Skeletal muscle cell (primary cell): ENCODE measurements at regions not wholly inside any gene's neighbourhood (a gene's known extent, or its start where the extent isn't known, plus 50 kb on each side); places are given as distances from the start of the nearest gene placed in this dataset.

Source experiments
- DNase-seq: peaks from one replicate; pipeline ENCODE4 v3.0.0-alpha.2; 2010; ENCODE audit warnings: low read depth
- H3K4me3 ChIP-seq: 2 replicates; pipeline ENCODE4 v1.5.1; 2011; ENCODE audit warnings: low read depth, mild to moderate bottlenecking, control low read depth, low read length, moderate library complexity

- DNase-seq = no peak
- no peak overlapping the region for H3K4me3 ChIP-seq
Observed at GRCh38 chr7:10268034-10268433, 705.6 kb upstream of the PHF14 start.

GRCh38 chr7:10282909-10283308 lies 690.8 kb upstream of the PHF14 start:
- H3K4me3 ChIP-seq = no peak overlapping the region
- DNase-seq = no peak

- no peak overlapping the region for H3K4me3 ChIP-seq
- DNase-seq = no peak
Observed at GRCh38 chr7:10284001-10284400, 689.7 kb upstream of the PHF14 start.

GRCh38 chr7:10299384-10299783 lies 674.3 kb upstream of the PHF14 start:
- no peak for DNase-seq
- no peak overlapping the region for H3K4me3 ChIP-seq

- DNase-seq = no peak
Observed at GRCh38 chr7:10300577-10300976, 673.1 kb upstream of the PHF14 start.

GRCh38 chr7:10308276-10308675 lies 665.4 kb upstream of the PHF14 start:
- H3K4me3 ChIP-seq = no peak overlapping the region
- no peak for DNase-seq

More at GRCh38 chr7:10300577-10300976, 673.1 kb upstream of the PHF14 start:
- no peak overlapping the region for H3K4me3 ChIP-seq

- no peak overlapping the region for H3K4me3 ChIP-seq
- no peak for DNase-seq
Observed at GRCh38 chr7:10312942-10313341, 660.7 kb upstream of the PHF14 start.

GRCh38 chr7:10315881-10316280 lies 657.8 kb upstream of the PHF14 start:
- no peak for DNase-seq
- H3K4me3 ChIP-seq = no peak overlapping the region

GRCh38 chr7:10316488-10316887 lies 657.2 kb upstream of the PHF14 start:
- no peak overlapping the region for H3K4me3 ChIP-seq
- DNase-seq = no peak

GRCh38 chr7:10325395-10325794 lies 648.3 kb upstream of the PHF14 start:
- H3K4me3 ChIP-seq = no peak overlapping the region
- DNase-seq = no peak

GRCh38 chr7:10343108-10343507 lies 630.6 kb upstream of the PHF14 start:
- DNase-seq = no peak
- no peak overlapping the region for H3K4me3 ChIP-seq

GRCh38 chr7:10346032-10346431 lies 627.6 kb upstream of the PHF14 start:
- H3K4me3 ChIP-seq = no peak overlapping the region
- DNase-seq = no peak

GRCh38 chr7:10355816-10356215 lies 617.9 kb upstream of the PHF14 start:
- no peak overlapping the region for H3K4me3 ChIP-seq
- DNase-seq = no peak

- H3K4me3 ChIP-seq = no peak overlapping the region
- DNase-seq = no peak
Observed at GRCh38 chr7:10360050-10360449, 613.6 kb upstream of the PHF14 start.

- H3K4me3 ChIP-seq = no peak overlapping the region
Observed at GRCh38 chr7:10401793-10402192, 571.9 kb upstream of the PHF14 start.

GRCh38 chr7:10412422-10413019 lies 561.2 kb upstream of the PHF14 start:
- no peak for DNase-seq
- H3K4me3 ChIP-seq = no peak overlapping the region

More at GRCh38 chr7:10401793-10402192, 571.9 kb upstream of the PHF14 start:
- no peak for DNase-seq

- no peak overlapping the region for H3K4me3 ChIP-seq
- DNase-seq = no peak
Observed at GRCh38 chr7:10418985-10419384, 554.7 kb upstream of the PHF14 start.

- no peak for DNase-seq
- H3K4me3 ChIP-seq = no peak overlapping the region
Observed at GRCh38 chr7:10429031-10429430, 544.6 kb upstream of the PHF14 start.

GRCh38 chr7:10429511-10429910 lies 544.2 kb upstream of the PHF14 start:
- H3K4me3 ChIP-seq = no peak overlapping the region
- DNase-seq = no peak

GRCh38 chr7:10436302-10436701 lies 537.4 kb upstream of the PHF14 start:
- no peak for DNase-seq
- no peak overlapping the region for H3K4me3 ChIP-seq

GRCh38 chr7:10439027-10439426 lies 534.6 kb upstream of the PHF14 start:
- DNase-seq = no peak

GRCh38 chr7:10455936-10456335 lies 517.7 kb upstream of the PHF14 start:
- no peak overlapping the region for H3K4me3 ChIP-seq
- no peak for DNase-seq

More at GRCh38 chr7:10439027-10439426, 534.6 kb upstream of the PHF14 start:
- no peak overlapping the region for H3K4me3 ChIP-seq
